ENCODE measurements at regions not wholly inside any gene's neighbourhood (a gene's known extent, or its start where the extent isn't known, plus 50 kb on each side); places are given as distances from the start of the nearest gene placed in this dataset.

DNA sequence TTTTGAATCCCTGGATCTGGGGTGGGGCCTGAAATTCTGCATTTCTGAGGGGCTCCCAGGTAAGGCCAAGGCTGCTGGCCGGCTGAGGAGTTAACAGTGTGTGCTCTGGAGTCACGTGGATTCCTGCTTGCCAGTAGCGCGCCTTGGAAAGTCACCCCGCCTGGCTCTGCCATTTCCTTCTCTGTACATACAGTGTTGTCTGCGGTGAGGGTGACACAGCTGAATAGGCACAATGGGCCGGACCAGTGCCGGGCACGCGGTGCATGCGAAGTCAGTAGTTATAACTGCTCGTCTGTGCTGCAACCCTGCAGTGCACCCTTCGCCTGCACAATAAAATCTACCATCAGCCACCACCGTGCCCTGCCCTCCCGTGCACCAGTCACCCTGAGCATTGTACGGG, 68.0 kb upstream of the EEPD1 start:
- no peak for DNase-seq
- H3K4me3 ChIP-seq: no peak overlapping the region
- H3K27me3 ChIP-seq: no peaks in the 10 kb centered on the region
- TF ChIP-seq POLR2A (IDR thresholded peaks at IDR 0.05) (no peak), CTCF (IDR thresholded peaks at IDR 0.05) (no peak)
- H3K9me3 ChIP-seq: peaks cover 0 to 3% (median 0%) of the 10 kb centered on the region in 4 donors
- H3K4me1 ChIP-seq: no peaks in the 10 kb centered on the region
- H3K36me3 ChIP-seq: no peaks in the 10 kb centered on the region
- H3K27ac ChIP-seq: no peak overlapping the region

DNA sequence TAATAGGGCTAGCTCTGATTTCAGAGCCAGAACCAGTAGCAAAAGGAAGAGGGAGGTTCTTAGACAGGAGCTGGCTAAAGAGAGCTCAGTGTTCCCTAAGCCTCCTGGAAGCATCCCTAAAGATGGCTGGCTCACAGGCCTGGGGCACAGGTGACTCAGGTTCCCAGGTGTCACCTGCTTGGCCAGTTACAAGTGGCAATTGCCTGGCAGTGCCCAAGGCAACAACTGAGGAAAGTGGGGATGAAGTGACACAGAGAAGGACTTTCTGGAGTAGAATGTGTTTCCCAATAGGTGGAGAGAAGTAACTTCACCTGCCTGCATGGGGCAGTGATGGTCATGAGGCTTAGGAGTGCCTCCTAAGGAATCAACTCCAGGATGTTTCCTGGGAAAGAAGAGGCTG, 66.5 kb upstream of the EEPD1 start:
- TF ChIP-seq CTCF (IDR thresholded peaks at IDR 0.05) (no peak), POLR2A (IDR thresholded peaks at IDR 0.05) (no peak)
- Histone ChIP-seq H3K36me3 (no peaks in the 10 kb centered on the region), H3K9me3 (peaks cover 0 to 3% (median 0%) of the 10 kb centered on the region in 4 donors), H3K27me3 (no peaks in the 10 kb centered on the region), H3K4me3 (no peak overlapping the region), H3K27ac (no peak overlapping the region), H3K4me1 (no peaks in the 10 kb centered on the region)
- DNase-seq: no peak

GRCh38 chr7:36088553-36088952, 64.5 kb upstream of the EEPD1 start:
- DNase-seq: no peak
- Histone ChIP-seq H3K4me3 (no peak overlapping the region), H3K9me3 (peaks cover 0 to 3% (median 0%) of the 10 kb centered on the region in 4 donors), H3K36me3 (no peaks in the 10 kb centered on the region), H3K27me3 (no peaks in the 10 kb centered on the region), H3K4me1 (no peaks in the 10 kb centered on the region), H3K27ac (no peak overlapping the region)
- TF ChIP-seq CTCF (IDR thresholded peaks at IDR 0.05): no peak

- H3K9me3 ChIP-seq: peaks cover 0 to 3% (median 0%) of the 10 kb centered on the region in 4 donors
- DNase-seq: no peak
- H3K27me3 ChIP-seq: no peaks in the 10 kb centered on the region
- no peaks in the 10 kb centered on the region for H3K36me3 ChIP-seq
- H3K4me1 ChIP-seq: no peaks in the 10 kb centered on the region
- TF ChIP-seq CTCF (IDR thresholded peaks at IDR 0.05) (no peak), POLR2A (IDR thresholded peaks at IDR 0.05) (no peak)
- H3K27ac ChIP-seq: no peak overlapping the region
- no peak overlapping the region for H3K4me3 ChIP-seq
Measured at GRCh38 chr7:36088966-36089365, 64.1 kb upstream of the EEPD1 start.

- Histone ChIP-seq H3K36me3 (no peaks in the 10 kb centered on the region), H3K27ac (no peak overlapping the region), H3K9me3 (peaks cover 0 to 3% (median 0%) of the 10 kb centered on the region in 4 donors), H3K27me3 (no peaks in the 10 kb centered on the region), H3K4me3 (no peak overlapping the region), H3K4me1 (no peaks in the 10 kb centered on the region)
- no peak for DNase-seq
- no peak for TF ChIP-seq CTCF (IDR thresholded peaks at IDR 0.05)
- TF ChIP-seq POLR2A (IDR thresholded peaks at IDR 0.05): no peak
Measured at GRCh38 chr7:36090976-36091873, 61.8 kb upstream of the EEPD1 start.

Data from Peyer's patch (tissue), 4 donors.